DND-41 (cell line): ENCODE measurements at regions not wholly inside any gene's neighbourhood (a gene's known extent, or its start where the extent isn't known, plus 50 kb on each side); places are given as distances from the start of the nearest gene placed in this dataset.

ENCODE experiments used
- ATAC-seq: fragments of 200-7000 bp; cut with Tn5 transposase; 3 replicates; pipeline ENCODE4 v1.9.1; 2021; ENCODE audit warnings: low read depth; ENCODE audit not compliant: insufficient read depth
- DNase-seq: peaks from one replicate; pipeline ENCODE4 v3.0.0-alpha.2; 2020
- H2AFZ ChIP-seq: 2 replicates; pipeline ENCODE4 v1.6.0; 2012; ENCODE audit warnings: low read depth, low read length
- H3K27ac ChIP-seq: 2 replicates; pipeline ENCODE4 v1.5.1; 2012; ENCODE audit warnings: low read length, inconsistent platforms
- H3K27me3 ChIP-seq: fragments of 200-600 bp; sonication (generic); 2 replicates; pipeline ENCODE4 v1.6.0; 2012; ENCODE audit warnings: low read length, mild to moderate bottlenecking, inconsistent platforms; ENCODE audit not compliant: insufficient read depth, poor library complexity
- H3K36me3 ChIP-seq: 2 replicates; pipeline ENCODE4 v1.5.1; 2012; ENCODE audit warnings: low read length, inconsistent platforms; ENCODE audit not compliant: insufficient read depth
- H3K4me1 ChIP-seq: 2 replicates; pipeline ENCODE4 v1.5.1; 2012; ENCODE audit warnings: mild to moderate bottlenecking, low read length; ENCODE audit not compliant: insufficient read depth
- H3K4me2 ChIP-seq: 2 replicates; pipeline ENCODE4 v1.6.0; 2012; ENCODE audit warnings: mild to moderate bottlenecking, moderate library complexity, low read length, inconsistent platforms; ENCODE audit not compliant: insufficient read depth
- H3K4me3 ChIP-seq, 2 experiments: fragments of 200-600 bp in 1 of 2; shearing (Covaris generic) in 1 of 2; 2 replicates each; pipeline ENCODE4 v1.5.1; 2012 to 2016; ENCODE audit warnings: inconsistent platforms in 2 of 2, low read length in 2 of 2, mild to moderate bottlenecking in 2 of 2, low read depth in 1 of 2, moderate library complexity in 1 of 2
- H3K79me2 ChIP-seq: 2 replicates; pipeline ENCODE4 v1.6.0; 2012; ENCODE audit warnings: low read length, inconsistent platforms; ENCODE audit not compliant: insufficient read depth
- H3K9ac ChIP-seq: 2 replicates; pipeline ENCODE4 v1.6.0; 2012; ENCODE audit warnings: low read depth, mild to moderate bottlenecking, inconsistent platforms, low read length, moderate library complexity
- H3K9me3 ChIP-seq: 2 replicates; pipeline ENCODE4 v1.5.1; 2012; ENCODE audit warnings: low read length, moderate library complexity, mild to moderate bottlenecking, inconsistent platforms; ENCODE audit not compliant: insufficient read depth, severe bottlenecking
- H4K20me1 ChIP-seq: 2 replicates; pipeline ENCODE4 v1.6.0; 2012; ENCODE audit warnings: low read length; ENCODE audit not compliant: insufficient read depth
- CTCF ChIP-seq: IDR thresholded peaks from 2 replicates; pipeline ENCODE4 v1.5.1; 2012; ENCODE audit warnings: borderline replicate concordance, low read length, moderate library complexity, mild to moderate bottlenecking; ENCODE audit not compliant: poor library complexity, severe bottlenecking; ENCODE audit errors: extremely low read depth
- EZH2 ChIP-seq: IDR thresholded peaks from 3 replicates; pipeline ENCODE4 v1.6.1; 2012; ENCODE audit warnings: borderline replicate concordance, low read depth, mild to moderate bottlenecking, moderate library complexity, low read length, inconsistent platforms; ENCODE audit not compliant: severe bottlenecking

- no peak overlapping the region for H3K4me3 ChIP-seq
- no peak overlapping the region for H3K27ac ChIP-seq
- no peak for TF ChIP-seq EZH2
- TF ChIP-seq CTCF: no peak
- no peaks in the 10 kb centered on the region for H3K27me3 ChIP-seq
- H3K36me3 ChIP-seq: no peaks in the 10 kb centered on the region
- ATAC-seq (no peak), DNase-seq (no peak)
- no peaks in the 10 kb centered on the region for H3K9me3 ChIP-seq
- no peak overlapping the region for H3K9ac ChIP-seq
- no peak overlapping the region for H2AFZ ChIP-seq
- H3K4me2 ChIP-seq: no peak overlapping the region
- H3K79me2 ChIP-seq: no peaks in the 10 kb centered on the region
- no peaks in the 10 kb centered on the region for H4K20me1 ChIP-seq
- H3K4me1 ChIP-seq: no peaks in the 10 kb centered on the region
Observed at GRCh38 chr3:147793841-147794240, 384.7 kb downstream of the ZIC1 start.

- Histone ChIP-seq H2AFZ (no peak overlapping the region), H3K36me3 (no peaks in the 10 kb centered on the region), H3K4me3 (no peak overlapping the region), H3K27me3 (no peaks in the 10 kb centered on the region), H3K4me2 (no peak overlapping the region), H3K27ac (no peak overlapping the region), H3K9me3 (no peaks in the 10 kb centered on the region), H3K9ac (no peak overlapping the region), H3K4me1 (no peaks in the 10 kb centered on the region), H4K20me1 (no peaks in the 10 kb centered on the region), H3K79me2 (no peaks in the 10 kb centered on the region)
- no peak for ATAC-seq
- no peak for DNase-seq
- TF ChIP-seq EZH2 (no peak), CTCF (no peak)
Observed at GRCh38 chr3:147794596-147794995, 385.4 kb downstream of the ZIC1 start.

GRCh38 chr3:147795418-147795817 is 386.3 kb downstream of the ZIC1 start:
- Histone ChIP-seq H3K9me3 (no peaks in the 10 kb centered on the region), H3K4me2 (no peak overlapping the region), H3K27me3 (no peaks in the 10 kb centered on the region), H3K36me3 (no peaks in the 10 kb centered on the region), H3K4me1 (no peaks in the 10 kb centered on the region), H2AFZ (no peak overlapping the region), H3K9ac (no peak overlapping the region), H3K4me3 (no peak overlapping the region), H3K79me2 (no peaks in the 10 kb centered on the region), H3K27ac (no peak overlapping the region), H4K20me1 (no peaks in the 10 kb centered on the region)
- DNase-seq: no peak
- TF ChIP-seq EZH2 (no peak), CTCF (no peak)
- ATAC-seq: no peak

GRCh38 chr3:147797095-147797494 is 387.9 kb downstream of the ZIC1 start:
- no peaks in the 10 kb centered on the region for H3K4me1 ChIP-seq
- no peak overlapping the region for H3K9ac ChIP-seq
- DNase-seq (no peak), ATAC-seq (no peak)
- H3K27ac ChIP-seq: no peak overlapping the region
- no peak overlapping the region for H3K4me3 ChIP-seq
- H3K27me3 ChIP-seq: no peaks in the 10 kb centered on the region
- TF ChIP-seq EZH2: no peak
- no peak for TF ChIP-seq CTCF
- H2AFZ ChIP-seq: no peak overlapping the region
- no peak overlapping the region for H3K4me2 ChIP-seq
- no peaks in the 10 kb centered on the region for H3K79me2 ChIP-seq
- H3K9me3 ChIP-seq: no peaks in the 10 kb centered on the region
- H3K36me3 ChIP-seq: no peaks in the 10 kb centered on the region
- H4K20me1 ChIP-seq: no peaks in the 10 kb centered on the region
